ENCODE measurements at regions not wholly inside any gene's neighbourhood (a gene's known extent, or its start where the extent isn't known, plus 50 kb on each side); places are given as distances from the start of the nearest gene placed in this dataset.

DNA sequence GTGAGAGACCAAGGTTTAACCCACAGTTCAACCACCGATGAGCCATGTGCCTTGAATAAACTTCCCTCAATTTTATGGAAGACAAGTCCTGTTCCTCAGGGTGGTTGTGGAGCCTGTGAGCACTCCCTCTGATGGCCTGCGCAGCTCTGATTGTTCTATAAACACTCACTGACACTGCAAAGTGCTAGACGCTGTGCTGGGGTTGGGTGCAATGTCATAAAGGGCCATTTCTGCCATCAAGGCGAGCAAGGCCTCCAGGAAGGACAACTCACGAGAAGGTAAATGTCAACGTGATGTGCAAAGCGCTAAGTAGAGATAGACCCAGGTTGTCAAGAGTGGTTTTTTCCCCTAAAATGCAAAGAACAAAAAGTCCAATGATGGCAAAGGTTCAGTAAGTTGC, 75.7 kb upstream of the SYT6 start:
- no peak for ATAC-seq
- CTCF ChIA-PET = no interaction called here
- Mint-ChIP-seq H3K27ac (no peak overlapping the region), H3K36me3 (no peaks in the 10 kb centered on the region), H3K4me3 (no peak overlapping the region), H3K9me3 (ENCODE audit: low read depth) (no peaks in the 10 kb centered on the region), H3K27me3 (no peaks in the 10 kb centered on the region), H3K4me1 (no peaks in the 10 kb centered on the region)
- DNase-seq = no peak

DNA sequence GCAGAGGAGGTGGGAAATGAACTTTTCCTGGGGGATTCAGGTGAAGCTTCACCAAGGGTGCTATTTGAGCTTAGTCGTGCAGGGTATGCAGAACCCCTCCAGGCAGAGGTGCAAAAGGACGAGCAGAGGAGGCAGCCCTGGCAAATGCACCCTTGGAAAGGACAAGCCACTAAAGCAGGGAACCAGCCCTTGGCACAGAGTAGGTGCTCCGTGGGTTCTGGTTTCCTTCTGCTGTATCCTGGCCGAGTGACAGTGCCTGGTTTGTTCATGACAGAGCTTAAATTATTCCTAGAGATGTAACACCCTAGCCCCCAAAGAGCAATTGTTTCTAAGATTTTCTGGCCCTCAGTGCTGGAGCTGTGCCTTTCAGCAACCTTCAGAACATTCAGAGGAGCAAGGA, 73.4 kb upstream of the SYT6 start:
- no peak overlapping the region for H3K4me3 Mint-ChIP-seq
- no peak for ATAC-seq
- no peaks in the 10 kb centered on the region for H3K4me1 Mint-ChIP-seq
- CTCF ChIA-PET = no interaction called here
- no peak overlapping the region for H3K27ac Mint-ChIP-seq
- no peaks in the 10 kb centered on the region for H3K36me3 Mint-ChIP-seq
- no peak for DNase-seq
- no peaks in the 10 kb centered on the region for H3K9me3 Mint-ChIP-seq (ENCODE audit: low read depth)
- H3K27me3 Mint-ChIP-seq = no peaks in the 10 kb centered on the region

DNA sequence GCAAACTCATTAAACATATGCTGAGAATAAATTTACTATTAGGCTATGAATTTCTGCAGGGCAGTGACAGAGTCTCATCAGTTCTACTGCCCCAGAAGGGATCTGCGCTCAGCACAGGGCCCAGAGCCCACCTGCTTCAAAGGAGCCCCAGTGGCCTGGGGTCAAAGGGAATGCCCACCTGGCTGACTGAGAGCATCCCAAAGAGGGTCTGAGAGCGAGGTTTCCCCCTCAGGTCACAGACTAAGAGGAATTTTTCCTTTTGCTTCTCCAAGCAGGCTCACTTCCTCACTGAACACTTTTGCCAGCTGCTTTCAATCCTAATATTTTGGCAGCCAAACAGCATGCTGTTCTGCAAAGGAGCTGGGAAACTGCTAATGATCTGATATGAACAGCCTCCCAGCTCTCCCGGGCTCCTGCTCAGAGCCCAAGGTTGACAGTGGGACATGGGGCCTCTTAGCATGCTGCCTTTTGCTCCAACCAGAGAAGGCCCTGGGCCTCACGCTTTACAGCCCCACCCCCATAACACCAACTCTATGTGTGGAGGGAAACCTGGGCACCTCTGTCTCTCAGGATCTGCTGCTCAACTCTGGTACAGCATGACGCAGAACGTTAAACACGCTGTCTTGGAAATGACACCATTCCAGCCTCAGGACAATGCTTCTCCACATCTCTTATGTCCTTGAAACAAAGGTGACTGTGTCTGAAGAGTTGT, 70.7 kb upstream of the SYT6 start:
- no peak for DNase-seq
- no peak for ATAC-seq
- Mint-ChIP-seq H3K27me3 (no peaks in the 10 kb centered on the region), H3K4me1 (no peaks in the 10 kb centered on the region), H3K36me3 (no peaks in the 10 kb centered on the region), H3K9me3 (ENCODE audit: low read depth) (no peaks in the 10 kb centered on the region), H3K4me3 (no peak overlapping the region), H3K27ac (no peak overlapping the region)
- CTCF ChIA-PET = no interaction called here

DNA sequence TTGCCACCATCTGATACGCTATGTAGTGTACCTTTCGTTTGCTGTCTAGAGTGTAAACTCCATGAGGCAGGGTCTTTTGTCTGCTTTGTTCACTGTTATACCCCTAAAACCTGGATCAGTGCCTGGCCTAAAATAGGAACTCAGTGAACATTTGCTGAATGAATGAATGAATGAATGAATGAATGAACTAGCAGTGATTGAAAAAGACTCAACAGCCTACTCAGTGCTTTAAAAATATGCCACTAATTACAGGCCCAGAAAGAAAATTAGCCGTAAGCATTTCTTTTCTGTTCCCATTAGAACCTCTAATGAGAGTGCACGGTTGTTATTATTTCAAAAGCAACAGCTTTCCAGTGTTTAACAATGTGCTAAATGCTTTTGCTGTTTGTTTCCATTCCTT, 69.3 kb upstream of the SYT6 start:
- Mint-ChIP-seq H3K36me3 (no peaks in the 10 kb centered on the region), H3K27ac (no peak overlapping the region), H3K27me3 (no peaks in the 10 kb centered on the region), H3K4me1 (peaks cover 4% of the 10 kb centered on the region), H3K4me3 (no peak overlapping the region), H3K9me3 (ENCODE audit: low read depth) (no peaks in the 10 kb centered on the region)
- no peak for ATAC-seq
- no peak for DNase-seq
- CTCF ChIA-PET = no interaction called here

DNA sequence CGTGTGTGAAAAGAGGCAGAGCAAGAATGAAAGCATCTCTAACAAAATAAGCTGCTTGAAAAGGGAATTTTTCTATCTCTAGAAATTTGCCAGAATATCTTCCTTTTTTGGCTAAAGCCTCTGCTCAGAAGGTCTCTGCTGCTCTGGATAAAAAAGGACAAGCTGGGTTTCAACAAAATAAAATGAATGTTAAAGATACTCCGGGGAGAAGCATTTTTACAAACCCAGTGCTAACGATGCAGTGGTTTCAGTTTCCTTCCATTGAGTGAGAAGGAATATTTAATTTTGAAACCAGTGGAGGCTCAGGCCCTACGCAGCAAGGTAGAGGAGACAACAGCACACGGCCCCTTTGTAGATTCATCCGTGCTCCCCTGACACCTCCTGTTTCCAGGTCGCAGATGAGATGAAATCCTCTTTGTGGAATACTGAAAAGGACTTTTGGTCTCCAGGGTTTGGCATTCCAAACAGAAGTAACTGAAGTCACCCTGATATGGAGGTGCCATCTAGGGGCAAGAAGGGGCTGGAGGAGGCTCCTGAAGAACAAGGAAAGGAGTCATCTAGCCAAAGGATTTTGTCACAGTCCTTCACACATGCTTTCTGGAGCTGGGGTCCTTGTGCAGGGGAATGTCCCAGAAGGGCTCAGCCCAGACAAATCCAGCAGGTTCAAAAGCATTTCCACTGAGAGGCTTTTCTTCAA, 65.7 kb upstream of the SYT6 start:
- ATAC-seq (no peak), DNase-seq (no peak)
- CTCF ChIA-PET = no interaction called here
- peaks cover 4% of the 10 kb centered on the region for H3K4me1 Mint-ChIP-seq
- no peaks in the 10 kb centered on the region for H3K36me3 Mint-ChIP-seq
- H3K27me3 Mint-ChIP-seq = no peaks in the 10 kb centered on the region
- H3K27ac Mint-ChIP-seq = no peak overlapping the region
- H3K9me3 Mint-ChIP-seq (ENCODE audit: low read depth) = no peaks in the 10 kb centered on the region
- H3K4me3 Mint-ChIP-seq = no peak overlapping the region

DNA sequence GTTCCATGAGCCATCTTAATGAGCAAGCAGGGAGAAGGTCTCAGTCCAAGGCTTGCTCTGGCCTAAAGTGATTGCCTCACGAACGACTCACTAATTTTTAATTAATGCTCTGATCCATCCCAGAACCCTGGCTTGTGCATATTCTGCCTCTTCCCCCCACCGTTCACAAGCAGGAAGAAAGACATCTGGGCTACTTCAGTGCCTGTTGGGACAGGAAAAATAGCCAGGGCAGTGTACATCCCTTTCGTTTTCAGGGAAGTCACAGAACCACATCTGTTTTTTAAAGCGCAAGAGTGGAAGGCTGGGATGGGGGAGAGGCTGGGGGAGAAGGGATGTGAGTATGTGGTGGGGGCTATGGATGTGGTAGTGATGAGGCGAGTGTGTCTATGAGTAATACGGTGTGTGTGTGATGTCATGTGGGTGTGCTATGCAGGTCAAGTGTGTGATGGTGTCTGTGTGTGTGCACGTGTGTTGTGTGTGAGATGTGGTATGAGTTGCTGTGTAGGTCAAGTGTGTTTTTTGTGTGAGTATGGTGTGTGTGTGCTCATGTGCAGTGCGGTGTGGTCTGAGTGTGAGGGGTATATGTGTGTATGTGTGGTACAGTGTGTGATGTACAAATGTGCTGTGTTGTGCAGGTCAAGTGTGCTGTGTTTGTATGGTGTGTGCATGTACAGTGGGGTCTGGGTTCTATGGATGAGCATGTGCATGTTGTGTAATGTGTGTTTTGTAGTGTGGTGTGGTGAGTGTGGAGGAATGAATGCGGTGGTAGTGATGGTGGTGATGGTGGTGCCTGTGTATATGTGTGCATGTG, 64.9 kb upstream of the SYT6 start:
- H3K36me3 Mint-ChIP-seq = no peaks in the 10 kb centered on the region
- peaks cover 4% of the 10 kb centered on the region for H3K4me1 Mint-ChIP-seq
- no peak overlapping the region for H3K4me3 Mint-ChIP-seq
- ATAC-seq (no peak), DNase-seq (no peak)
- H3K27me3 Mint-ChIP-seq = no peaks in the 10 kb centered on the region
- no peaks in the 10 kb centered on the region for H3K9me3 Mint-ChIP-seq (ENCODE audit: low read depth)
- CTCF ChIA-PET = interaction anchor here (1.2 kb wide), 1 partner anchor 64 kb away, joined by 3 read pairs; no protein-coding TSS in a partner anchor
- no peak overlapping the region for H3K27ac Mint-ChIP-seq

DNA sequence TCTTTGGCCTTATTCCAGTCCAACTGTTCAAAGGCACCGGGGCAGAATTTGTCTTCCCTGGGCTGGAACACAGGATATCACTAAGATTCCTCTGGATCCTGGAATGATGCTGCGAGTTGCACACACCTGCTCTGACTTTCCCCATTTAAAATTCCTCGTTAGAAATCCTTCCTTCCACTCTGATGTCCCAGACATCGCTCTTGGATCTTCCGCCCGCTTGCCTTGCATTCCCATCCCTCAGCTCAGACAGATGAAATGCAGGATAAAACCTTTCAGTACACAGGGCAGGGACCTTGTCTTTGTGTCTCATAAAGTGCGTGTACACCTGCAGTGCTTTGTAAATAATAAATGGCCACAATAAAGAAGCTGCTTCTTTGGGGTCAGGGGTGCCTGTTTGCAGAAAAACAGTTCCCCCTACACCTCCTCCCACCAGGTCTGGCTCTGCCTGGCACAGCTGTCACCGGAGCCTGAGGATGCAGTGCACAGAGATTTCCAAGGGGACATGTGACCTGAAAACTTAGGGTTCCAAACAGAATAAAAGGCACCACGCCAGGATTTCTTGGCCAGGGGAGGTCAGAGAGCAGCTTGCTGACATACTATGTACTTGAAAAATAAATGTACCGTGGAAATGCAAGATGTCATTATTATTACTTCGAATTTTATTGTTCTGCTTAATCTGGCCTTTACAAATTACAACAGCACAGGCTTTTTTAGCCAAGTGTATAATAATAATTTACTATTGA, 62.9 kb upstream of the SYT6 start:
- H3K9me3 Mint-ChIP-seq (ENCODE audit: low read depth) = no peaks in the 10 kb centered on the region
- ATAC-seq (no peak), DNase-seq (no peak)
- H3K4me1 Mint-ChIP-seq = peaks cover 4% of the 10 kb centered on the region
- CTCF ChIA-PET = no interaction called here
- peaks cover 5% of the 10 kb centered on the region for H3K27me3 Mint-ChIP-seq
- H3K36me3 Mint-ChIP-seq = no peaks in the 10 kb centered on the region
- no peak overlapping the region for H3K27ac Mint-ChIP-seq
- H3K4me3 Mint-ChIP-seq = no peak overlapping the region

DNA sequence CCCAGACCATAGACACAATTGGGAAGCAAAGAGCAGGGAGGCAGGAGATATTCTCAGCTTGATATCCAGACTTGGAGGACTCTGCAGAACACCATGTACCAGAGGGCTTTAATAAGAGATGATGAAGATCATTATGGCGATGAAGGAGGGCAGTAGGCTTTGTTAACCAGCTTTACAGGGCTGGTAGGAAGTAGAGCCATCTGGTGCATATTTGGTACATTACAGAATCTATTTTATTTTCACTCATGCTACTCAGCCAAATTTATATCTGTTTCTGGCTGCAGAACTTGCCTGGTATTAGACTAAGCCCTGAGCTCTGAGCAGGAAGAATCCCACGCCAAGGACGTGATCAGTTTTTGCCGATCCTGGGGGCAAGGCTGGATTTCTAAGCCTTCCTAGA, 61.8 kb upstream of the SYT6 start:
- no peak for ATAC-seq
- CTCF ChIA-PET = no interaction called here
- DNase-seq = no peak
- no peak overlapping the region for H3K27ac Mint-ChIP-seq
- H3K36me3 Mint-ChIP-seq = no peaks in the 10 kb centered on the region
- peaks cover 4% of the 10 kb centered on the region for H3K4me1 Mint-ChIP-seq
- no peaks in the 10 kb centered on the region for H3K9me3 Mint-ChIP-seq (ENCODE audit: low read depth)
- H3K4me3 Mint-ChIP-seq = no peak overlapping the region
- peaks cover 10% of the 10 kb centered on the region for H3K27me3 Mint-ChIP-seq

DNA sequence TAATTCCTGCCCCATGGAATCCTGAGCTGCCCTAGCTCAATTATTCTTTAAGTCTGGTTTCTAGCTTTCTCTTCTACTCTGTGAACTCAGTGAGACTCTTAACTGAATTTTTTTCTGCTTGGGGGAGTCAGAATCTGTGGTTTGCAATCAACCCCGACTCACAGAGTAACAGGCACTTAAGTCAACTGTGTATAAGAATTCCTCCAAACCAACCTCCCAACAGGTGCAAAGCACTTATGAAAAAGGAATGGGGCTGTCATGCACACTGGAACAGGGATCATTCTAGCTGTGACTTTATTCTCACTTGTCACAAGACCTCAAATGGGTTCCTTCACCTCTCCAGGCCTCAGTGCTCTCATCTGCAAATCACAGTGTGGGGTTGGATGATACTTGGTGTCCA, 60.3 kb upstream of the SYT6 start:
- CTCF ChIA-PET = no interaction called here
- Mint-ChIP-seq H3K4me3 (no peak overlapping the region), H3K27ac (no peak overlapping the region), H3K27me3 (peaks cover 22% of the 10 kb centered on the region), H3K4me1 (peaks cover 4% of the 10 kb centered on the region), H3K9me3 (ENCODE audit: low read depth) (no peaks in the 10 kb centered on the region), H3K36me3 (no peaks in the 10 kb centered on the region)
- DNase-seq = no peak
- ATAC-seq = no peak

DNA sequence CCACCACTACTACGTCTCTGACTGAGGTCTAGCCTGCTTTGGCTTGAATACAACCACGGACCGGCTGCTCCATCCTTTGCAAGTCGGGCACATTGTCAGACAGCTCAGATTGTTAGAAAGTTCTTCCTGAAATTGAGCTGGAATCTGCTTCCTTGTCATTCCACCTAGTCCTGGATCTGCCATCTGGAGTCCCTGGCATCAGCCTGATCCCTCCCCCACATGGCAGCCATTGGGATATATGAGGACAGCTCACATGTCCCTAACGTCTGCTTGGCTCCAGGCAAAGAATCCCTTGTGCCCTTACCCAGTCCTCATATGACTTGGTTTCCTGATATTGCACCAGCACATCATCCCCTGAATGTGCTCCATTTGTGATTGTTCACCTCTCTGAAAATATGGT, 56.3 kb upstream of the SYT6 start:
- Mint-ChIP-seq H3K27ac (no peak overlapping the region), H3K4me1 (no peaks in the 10 kb centered on the region), H3K36me3 (no peaks in the 10 kb centered on the region), H3K27me3 (peaks cover 54% of the 10 kb centered on the region), H3K4me3 (no peak overlapping the region), H3K9me3 (ENCODE audit: low read depth) (no peaks in the 10 kb centered on the region)
- ATAC-seq (no peak), DNase-seq (peak; percentile 31)
- CTCF ChIA-PET = no interaction called here

DNA sequence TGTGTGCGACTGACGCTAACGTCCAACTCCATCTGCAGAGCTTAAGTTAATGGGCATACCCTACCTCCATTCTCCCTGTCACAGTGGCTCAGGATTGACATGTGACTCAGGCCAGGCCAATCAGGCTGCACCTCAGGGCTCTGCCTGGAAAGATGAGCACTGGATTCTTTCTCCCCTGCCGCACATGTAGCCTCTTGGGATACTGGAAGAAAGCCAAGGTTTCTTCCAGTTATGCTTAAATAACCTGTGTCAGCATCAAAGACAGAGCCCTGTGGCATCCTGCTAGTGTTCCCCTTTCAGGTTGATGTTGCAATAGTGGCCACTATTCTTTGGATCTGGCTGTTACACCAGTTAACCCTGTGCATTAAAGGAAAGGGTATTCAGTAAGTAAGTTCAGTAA, 55.0 kb upstream of the SYT6 start:
- Mint-ChIP-seq H3K36me3 (no peaks in the 10 kb centered on the region), H3K4me3 (no peak overlapping the region), H3K4me1 (no peaks in the 10 kb centered on the region), H3K27ac (no peak overlapping the region), H3K9me3 (ENCODE audit: low read depth) (no peaks in the 10 kb centered on the region), H3K27me3 (peaks cover 60% of the 10 kb centered on the region)
- DNase-seq = peak; percentile 16
- ATAC-seq = no peak
- CTCF ChIA-PET = no interaction called here

DNA sequence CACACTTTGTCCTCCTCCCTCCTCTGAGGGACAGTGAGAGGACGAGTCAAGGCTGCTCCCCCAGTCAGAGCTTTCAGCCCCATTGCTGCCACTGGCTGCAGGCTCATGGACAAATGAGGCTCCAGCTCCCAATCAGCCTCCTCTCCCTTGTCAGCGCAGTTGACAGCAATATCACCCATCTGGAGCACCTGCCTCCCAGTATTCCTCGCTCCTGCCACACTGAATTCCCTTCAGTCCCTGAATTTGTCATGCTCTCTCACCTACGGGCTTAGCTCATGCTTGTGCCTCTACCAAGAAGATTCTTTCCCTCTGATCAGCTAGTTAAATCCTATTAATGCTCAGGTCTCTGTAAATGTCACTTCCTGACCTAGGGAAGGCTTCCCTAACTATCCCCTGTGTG, 54.4 kb upstream of the SYT6 start:
- Mint-ChIP-seq H3K4me1 (no peaks in the 10 kb centered on the region), H3K36me3 (no peaks in the 10 kb centered on the region), H3K27ac (no peak overlapping the region), H3K4me3 (no peak overlapping the region), H3K9me3 (ENCODE audit: low read depth) (no peaks in the 10 kb centered on the region), H3K27me3 (peaks cover 63% of the 10 kb centered on the region)
- CTCF ChIA-PET = interaction anchor here (1.5 kb wide), 1 partner anchor 17 kb away, joined by 3 read pairs; no protein-coding TSS in a partner anchor
- no peak for ATAC-seq
- DNase-seq = peak; percentile 18

DNA sequence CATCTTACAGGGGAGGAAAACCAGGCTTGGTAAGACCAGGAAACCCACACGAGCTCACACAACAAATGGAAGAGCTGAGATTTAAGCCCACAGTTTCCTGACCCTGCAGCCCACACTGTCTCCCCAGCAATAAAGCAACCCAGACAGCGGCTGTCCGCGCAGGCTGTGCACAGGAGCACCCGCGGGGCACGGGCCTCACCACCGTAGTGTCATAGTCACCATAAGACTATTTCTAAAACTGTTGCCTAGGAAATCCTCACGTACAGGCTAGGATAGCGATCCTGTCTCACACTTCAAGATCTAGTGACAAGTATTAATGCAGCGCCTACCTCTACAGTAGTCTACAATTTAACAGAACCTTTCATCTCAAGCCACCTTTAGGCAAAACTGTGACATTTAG, 54.0 kb upstream of the SYT6 start:
- ATAC-seq (no peak), DNase-seq (no peak)
- Mint-ChIP-seq H3K9me3 (ENCODE audit: low read depth) (no peaks in the 10 kb centered on the region), H3K4me1 (no peaks in the 10 kb centered on the region), H3K36me3 (no peaks in the 10 kb centered on the region), H3K27ac (no peak overlapping the region), H3K27me3 (peaks cover 63% of the 10 kb centered on the region), H3K4me3 (no peak overlapping the region)
- CTCF ChIA-PET = interaction anchor here (1.5 kb wide), 1 partner anchor 16 kb away, joined by 3 read pairs; no protein-coding TSS in a partner anchor

All from activated CD8-positive, alpha-beta memory T cell treated with anti-CD3 and anti-CD28 coated beads, Interleukin-2, amount 10 ng/mL, durations not matched to agents 7 days and 5 days (primary cell).